ENCODE measurements at regions not wholly inside any gene's neighbourhood (a gene's known extent, or its start where the extent isn't known, plus 50 kb on each side); places are given as distances from the start of the nearest gene placed in this dataset.
A peak's percentile ranks its signal among the peaks of the same experiment; 100 is the strongest.

DNA sequence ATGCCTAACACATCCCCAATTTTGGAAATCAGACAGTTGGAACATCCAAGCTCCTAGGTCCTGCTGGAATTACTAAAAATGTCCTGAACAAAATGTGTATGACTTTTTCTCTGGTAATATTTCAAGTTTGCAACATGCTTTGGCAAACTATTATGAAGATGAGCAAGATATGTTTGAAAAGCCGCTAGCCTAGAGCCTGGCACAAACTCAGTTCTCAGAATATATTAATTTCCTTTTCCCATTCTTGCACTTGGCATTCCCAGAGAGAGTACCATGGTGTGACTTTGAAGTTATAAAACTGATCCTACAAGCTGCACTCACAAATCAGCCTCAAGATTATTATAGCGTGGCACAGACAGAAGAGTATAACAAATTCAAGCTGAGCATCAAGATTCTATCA lies 1031.1 kb downstream of the NTRK3 start:
- no peak for DNase-seq

DNA sequence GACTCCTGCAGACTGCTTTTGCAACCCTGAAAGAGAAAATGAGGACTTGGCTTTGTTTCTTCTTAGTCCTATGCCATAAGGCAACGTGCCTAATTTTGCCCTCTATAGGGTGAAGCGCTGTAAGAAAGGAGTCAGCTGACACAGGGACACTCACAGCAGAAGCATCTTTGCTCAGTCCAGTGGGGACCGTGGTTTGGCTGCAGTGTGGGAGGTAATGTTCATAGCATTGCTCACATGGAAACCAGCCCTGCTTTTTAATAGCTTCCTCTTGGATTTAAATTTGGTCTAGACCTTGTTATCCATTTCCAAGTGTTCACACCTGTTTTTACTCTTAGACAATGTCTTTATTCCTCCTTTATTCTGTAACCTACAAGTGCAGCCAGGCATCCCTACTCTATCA lies 1032.1 kb downstream of the NTRK3 start:
- DNase-seq, result no peak

DNA sequence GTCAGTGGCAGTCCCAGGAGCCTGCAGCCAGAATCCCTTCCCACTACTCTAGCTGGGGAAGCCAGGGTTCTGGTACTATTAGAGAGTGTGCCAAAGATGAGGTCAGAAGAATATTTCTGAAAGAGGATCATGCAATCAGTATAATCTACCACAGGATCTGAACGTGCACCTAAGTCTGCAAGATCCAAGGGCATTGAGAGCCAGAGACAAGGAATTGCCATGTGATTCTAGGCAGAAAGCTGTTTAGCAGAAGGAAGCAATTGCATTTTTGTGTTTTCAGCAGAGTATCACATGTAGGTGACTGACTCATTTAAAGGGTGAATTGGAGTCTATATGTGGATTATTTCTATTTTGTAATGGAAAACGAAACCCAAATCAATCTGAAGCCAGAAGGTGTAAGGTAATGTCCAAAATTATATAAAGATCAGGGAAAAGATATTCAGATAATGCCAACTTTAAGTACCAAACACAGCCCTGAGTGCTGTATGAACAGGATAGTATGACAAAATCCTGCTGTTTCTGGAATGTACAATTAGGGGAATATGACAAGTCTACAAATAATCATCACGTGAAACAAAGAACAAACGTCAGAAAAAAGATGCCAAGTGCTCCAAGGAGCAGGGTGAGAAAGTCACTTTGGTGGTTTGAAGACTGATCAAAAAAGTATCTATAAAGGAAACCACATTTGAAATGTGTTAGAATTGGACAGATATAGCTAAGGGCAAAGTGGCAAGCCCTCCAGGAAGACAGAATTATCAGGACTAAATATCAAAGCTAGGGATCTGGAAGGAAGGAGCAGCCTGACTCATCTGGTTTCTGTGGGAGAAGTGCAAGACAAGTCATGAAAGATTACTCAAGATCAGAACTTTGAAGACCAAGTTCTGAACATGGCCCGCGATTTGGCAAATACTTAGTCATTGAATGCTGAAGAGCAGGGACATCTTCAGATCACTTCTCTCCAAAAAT lies 1036.6 kb downstream of the NTRK3 start:
- DNase-seq, result no peak

DNA sequence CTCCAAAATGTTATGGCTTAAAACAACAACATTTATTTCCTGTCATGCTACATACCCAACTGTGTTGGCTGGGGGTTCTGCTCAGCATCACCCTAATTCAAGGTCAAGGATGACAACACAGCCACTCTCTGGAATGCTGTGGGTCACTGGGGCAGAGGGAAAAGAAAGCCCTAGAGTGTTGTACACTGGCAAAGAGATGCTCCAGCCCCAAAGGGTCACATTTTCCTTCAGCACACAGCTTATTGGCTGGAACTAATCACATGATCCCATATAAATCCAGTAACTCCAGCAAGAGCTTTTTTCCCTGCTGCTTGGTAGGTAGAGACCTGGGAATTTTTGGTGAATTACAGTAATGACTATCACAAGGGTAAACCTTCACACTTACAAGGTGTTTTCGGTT lies 1041.4 kb downstream of the NTRK3 start:
- DNase-seq, result no peak

DNA sequence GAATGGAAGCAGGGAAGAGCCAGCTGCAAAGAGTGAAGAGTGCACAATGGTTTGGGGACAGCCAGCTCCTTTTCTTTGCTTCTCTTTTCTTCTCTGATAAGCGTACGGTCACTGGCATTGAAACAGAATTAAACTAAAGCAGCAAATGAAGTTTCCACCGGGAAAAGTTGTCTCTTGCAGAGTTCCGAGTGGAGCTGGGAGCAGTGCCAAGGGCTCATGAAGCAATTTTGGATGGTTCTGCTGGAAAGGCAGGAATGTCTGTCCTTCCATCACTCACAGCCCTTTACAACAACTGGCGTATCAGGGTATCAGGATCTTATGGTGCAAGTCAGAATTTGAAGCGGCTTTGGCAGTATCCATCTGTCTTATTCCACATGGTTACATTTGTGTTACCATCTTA lies 1042.9 kb downstream of the NTRK3 start:
- no peak for DNase-seq

DNA sequence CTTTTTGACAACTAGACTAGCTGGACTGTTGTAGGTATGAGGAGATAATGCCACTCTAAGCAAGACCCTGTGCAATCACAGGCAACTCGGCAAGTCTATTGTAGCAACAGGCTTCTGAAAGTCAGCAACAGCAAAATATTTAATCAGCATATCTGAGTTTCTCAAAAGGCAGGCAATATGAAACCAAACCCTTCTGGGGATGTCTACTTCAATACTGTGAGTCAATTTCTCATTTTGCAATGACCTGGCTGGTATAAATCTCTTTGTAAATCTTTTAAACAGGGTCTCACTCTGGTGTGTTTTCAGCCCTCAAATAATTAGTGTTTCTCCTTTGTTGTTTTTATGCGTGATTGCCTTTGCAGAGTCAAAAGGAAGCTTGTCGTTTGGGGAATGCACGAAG lies 1044.5 kb downstream of the NTRK3 start:
- DNase-seq, result no peak

DNA sequence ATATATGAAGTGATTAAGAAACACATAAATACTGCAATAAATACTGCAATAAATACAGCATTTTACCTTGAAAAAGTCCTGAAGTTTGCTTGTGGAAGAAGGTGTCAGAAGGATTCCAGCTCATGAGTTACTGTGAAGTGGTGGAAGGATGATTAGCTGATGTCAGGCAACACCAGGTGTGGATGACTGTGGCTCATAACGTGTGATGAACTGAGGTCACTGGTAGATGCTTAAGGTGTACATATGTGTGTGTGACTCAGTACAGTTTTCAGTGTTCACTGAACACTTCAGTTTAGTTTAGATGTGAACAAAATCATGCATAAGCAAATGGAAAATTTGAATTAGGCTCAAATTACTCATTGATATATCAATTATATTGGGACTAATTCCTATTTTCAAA lies 1045.0 kb downstream of the NTRK3 start:
- DNase-seq, result no peak

DNA sequence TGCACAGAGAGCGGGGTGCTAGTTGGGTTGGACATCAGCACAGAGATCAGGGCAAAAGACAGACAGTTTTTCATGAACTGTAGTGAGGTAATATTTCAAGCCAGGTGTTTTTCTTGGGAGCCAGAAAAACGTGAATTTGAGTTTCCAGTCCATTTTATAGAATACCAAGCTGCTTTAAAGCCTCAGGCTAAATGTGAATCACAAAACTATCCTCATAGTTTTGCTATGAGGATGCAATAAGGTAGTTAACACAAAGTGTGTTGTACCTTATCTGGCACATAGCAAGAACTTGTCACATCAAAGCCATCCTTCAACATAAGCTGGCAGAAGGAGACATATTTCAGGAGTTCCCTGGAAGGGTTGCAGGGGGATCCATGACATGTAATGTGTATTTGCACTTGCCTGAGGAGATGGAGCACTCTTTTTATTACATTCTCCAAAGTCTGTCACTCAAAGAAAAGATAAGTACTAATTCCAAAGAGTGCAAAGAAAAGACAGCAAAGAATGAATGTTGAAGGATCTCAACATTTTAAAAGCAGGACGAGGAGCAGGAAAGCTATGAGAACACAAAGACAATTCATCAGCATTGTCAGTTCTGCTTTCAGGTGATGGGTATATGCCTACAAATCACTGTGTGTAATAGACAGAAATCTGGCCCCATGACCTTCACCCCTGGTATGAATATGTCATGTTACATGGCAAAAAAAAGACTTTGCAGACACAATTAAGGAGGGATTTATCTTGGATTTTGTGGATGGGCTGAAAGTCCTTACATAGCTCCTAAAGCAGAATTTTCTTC lies 1046.4 kb downstream of the NTRK3 start:
- no peak for DNase-seq

DNA sequence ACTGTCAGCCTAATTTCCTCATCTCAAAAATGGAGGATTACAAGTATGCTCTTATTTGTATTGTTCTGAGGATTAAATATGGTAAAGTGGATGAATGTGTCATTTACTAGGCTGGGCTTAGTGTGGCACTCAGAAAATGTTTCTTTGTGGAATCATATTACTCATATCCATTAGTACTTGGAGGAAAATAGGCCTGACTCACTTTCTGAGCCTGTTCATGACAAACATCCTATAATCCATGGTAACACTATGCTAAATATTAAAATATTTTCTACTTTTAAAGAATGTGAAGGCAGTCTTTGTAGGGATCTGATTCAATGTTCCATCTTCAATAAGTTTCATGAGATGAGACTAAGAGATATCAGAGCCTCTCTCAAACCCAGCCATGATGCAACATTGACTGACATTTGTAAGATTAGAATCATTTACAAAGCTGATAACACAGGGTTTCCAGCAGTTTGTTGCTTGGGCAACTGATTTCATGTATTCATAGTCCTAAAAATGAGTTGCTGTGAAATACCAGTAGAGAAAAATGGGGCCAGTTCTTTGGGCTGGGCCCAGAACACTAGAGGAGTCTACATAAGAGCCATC lies 1048.5 kb downstream of the NTRK3 start:
- no peak for DNase-seq

DNA sequence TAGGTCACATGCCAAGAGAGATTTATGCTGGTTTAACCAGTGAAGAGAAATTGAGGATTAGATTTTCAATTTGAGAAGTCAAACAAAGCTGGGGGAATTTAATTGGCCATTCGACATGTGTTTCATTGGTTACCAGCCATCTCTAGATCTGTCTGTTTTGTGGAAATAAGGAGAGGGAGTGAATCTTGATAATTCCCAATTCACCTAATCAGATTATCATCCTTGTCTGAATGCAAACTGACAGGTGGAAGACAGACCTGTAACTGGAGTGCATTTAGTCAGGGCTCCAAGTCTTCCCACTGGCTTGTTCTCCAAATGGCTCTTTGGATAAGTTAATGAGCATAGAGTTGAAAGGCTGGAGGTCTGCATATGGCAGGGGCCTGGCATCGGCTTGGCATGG lies 1049.3 kb downstream of the NTRK3 start:
- DNase-seq, result no peak

DNA sequence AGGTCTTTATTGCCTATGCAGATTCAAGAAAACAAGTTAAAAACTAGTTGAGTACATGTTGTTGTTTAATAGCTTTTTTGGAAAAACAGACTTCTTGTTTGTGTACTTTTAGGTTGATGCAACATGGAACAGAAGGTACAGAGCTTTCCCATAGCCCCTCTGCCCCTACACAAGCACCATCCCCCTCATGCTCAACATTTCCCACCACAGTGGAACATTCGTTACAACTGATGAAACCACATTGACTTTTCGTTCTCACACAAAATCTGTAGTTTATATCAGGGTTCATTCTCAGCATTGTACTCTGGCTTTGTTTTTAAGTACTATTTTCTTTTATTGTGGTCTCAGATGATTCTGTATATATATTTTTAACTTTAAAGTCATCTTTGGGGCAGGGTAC lies 1054.6 kb downstream of the NTRK3 start:
- DNase-seq, result no peak

DNA sequence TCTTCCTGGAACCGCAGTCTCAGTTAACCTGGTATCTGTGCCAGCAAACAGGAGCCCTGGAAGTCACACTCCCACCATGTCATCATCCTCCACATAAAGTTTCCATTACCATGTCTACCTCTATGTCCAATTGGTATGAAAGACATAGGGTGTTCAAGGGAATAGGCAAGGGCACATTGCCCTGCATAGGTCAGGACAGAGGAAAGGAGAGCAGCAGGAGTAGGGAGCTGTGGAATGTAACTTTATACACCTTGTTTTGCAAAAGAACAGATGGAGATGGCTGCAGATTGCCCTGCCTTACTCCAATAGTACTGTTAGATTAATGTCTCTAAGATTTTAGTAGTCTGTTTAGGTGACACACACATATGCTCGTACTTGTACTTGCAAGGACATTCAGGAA lies 1056.4 kb downstream of the NTRK3 start:
- no peak for DNase-seq

DNA sequence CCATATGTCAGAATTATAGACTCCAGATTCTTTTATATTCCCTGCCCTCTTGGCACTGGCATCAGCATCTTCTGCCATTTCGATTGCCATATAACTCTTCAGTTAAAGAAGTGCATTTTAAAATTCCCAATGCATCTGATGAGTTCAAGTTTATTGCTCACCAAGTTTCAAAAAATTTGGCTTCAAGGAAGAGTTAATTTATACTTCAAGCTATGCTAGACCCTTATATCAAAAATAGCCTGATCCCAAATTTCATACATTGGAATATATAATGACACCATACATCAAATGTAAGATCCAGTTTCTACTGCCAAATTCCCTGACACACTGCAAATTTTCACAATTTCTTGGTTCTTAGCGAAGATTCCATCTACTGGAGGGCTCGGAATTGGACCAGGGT lies 1058.6 kb downstream of the NTRK3 start:
- no peak for DNase-seq

DNA sequence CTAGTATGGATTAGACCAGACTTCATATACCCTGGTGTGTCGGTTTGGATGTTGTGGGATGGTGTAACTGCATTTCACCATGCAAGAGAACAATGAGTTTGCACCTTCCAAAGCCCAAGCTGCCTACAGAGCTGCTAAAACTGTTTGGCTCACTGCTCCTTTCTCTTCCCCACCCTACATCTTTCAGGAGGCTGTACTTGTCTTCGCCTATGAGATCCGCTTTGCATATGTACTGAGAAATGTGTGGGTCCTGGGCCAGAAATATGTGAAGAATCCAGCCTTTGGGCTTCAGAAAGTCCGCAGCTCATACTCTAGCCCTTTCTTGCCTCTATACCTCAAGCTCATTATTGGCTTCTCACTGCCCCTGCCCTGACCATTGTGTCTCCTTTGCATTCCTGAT lies 1060.0 kb downstream of the NTRK3 start:
- DNase-seq, result no peak

DNA sequence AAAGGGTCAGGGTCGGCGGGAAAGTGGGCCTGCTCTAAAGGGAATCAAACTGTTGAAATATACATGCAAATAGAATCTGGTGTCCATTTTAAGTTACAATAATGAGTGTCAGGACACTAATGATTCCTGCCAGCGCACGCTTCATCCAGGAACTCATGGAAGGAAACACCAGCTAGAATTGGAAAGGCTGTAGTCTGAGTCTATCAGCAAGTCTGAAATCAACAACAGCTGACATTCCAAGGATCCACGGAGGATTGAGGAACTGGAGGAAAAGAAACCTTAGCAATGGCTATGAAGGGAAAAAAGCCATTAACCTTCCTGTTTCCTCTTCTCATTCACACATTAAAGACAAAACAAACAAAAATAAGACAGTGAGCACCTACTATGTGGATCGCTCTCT lies 1063.1 kb downstream of the NTRK3 start:
- DNase-seq, result no peak

DNA sequence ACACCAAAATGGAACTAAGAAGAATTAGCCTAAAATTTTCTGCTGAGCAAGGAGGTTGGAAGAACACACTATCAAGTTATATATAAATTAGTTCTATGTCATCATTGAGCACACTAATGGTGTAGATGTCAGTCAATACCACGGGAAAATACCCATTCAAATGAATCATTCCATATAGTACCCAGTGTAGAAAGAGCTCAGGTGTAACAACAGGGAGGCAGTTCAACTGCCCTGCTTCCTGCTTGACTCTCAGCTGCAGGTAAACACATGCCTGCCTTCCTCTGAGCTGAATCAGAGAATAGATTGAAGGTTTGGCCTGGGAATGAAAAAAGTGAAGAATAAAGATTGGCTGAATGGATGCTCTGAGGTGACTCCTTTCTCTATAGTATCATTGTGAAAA lies 1088.0 kb downstream of the AGBL1 start:
- DNase-seq, result no peak

DNA sequence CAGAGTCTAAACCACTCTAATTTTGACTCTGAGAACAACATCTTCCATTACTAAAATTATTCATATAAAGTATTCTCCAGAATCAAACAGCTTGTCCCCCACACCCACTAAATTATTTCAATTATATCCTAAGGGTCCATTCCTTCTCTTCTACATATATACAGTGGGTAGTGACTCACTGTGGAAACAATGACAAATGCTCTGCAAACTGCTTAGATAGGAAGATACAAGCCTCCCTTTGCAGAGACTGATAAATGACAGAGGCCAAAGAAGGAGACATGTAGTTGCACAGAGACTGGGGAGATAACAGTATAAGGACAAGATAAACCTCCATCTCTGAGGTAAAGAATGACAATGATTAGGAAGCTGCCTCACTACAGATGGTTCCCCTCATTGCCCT lies 1087.4 kb downstream of the AGBL1 start:
- no peak for DNase-seq

DNA sequence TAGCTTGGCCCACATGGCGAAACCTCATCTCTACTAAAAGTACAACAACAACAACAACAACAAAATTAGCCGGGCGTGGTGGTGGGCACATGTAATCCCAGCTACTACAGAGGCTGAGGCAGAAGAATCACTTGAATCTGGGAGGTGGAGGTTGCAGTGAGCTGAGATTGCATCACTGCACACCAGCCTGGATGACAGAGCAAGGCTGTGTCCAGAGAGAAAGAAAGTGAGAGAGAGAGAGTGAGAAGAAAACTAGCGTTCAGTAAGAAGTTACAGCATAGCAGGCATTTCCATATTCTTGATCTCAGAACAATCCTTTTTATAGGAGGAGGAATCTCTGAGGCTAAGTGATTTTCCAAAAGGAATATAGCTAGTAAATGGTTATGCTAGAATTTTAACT lies 1076.1 kb downstream of the AGBL1 start:
- DNase-seq, result no peak

DNA sequence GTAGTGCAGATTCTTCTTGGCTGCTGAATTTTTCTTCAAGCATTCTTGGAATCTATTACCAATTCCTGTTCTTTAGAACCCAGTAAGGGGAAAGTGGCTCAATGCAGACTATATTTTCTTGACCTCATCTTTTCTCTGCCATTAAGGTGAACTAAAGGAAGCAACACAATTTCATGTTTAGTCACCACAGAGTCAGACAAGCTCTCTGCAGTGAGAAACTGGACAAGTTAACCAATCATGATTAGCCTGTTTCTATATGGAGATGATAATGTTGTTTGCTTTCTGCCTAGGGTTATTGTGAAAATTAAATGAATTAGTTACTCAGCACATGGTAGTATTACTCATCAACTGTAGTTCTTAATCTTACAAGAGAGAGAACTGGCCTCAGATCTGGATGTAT lies 1075.1 kb downstream of the AGBL1 start:
- no peak for DNase-seq

DNA sequence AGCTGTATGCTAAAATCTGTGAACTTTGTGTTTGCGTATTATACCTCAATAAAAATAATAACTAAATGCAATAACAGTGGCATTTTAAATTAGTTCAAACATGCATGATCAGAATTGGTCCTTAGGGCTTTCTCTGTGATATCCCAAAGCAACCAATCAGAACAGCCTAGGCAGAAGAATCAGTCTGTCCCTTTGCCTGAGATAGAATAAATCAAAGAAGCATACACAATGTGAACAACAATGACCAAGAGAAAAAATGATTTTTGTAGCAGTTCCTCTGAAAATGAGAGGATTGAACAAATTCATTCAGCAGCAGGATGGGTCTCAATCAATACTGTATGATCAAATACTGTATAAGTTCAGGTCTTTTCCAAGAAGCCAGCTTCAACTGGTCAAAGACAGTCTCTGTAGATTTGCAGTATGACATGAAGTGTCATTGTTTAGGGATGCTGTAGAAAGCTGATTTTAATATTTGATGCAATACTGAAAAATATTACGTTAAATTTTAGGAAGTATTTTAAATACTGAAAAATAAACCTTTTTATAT lies 1071.6 kb downstream of the AGBL1 start:
- no peak for DNase-seq

DNA sequence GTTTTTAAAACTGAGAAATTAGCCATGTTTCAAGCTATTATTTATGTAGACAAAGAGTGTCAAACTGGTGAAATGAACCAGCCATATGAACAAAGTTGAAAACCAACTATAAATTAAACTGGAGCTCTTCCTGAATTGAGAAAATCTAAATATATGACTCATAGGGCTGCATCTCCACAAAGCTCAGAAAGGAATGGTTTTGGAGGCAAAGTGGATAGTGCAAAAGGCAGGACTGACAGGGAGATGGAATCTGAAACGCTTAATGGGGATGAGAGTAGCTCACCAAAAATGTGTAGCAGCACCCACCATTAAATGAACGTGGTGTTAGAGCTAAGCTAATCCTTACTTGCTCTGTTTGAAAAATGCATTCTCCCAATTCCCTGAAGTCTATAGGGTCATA lies 1066.0 kb downstream of the AGBL1 start:
- no peak for DNase-seq

DNA sequence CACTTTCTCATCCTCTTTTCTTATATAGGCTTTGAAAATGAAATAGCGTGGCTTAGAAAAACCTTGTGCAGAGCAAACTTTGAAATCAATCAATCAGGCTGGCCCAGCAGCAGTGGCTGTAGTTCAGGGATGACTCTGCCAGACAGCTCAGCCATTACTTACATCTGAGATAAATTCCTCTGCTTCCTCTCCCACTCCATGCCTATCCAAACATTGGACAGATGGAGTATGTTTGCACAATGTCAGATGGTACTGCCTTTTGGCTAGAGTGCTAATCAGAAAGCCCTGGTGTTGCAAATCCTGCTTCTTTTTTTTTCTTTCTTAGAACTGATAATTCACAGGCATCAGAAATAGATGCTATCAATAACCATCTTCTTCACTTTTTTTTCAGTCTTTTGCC lies 1065.1 kb downstream of the AGBL1 start:
- peak in 1 of 2 donors; percentile 1 for DNase-seq

DNA sequence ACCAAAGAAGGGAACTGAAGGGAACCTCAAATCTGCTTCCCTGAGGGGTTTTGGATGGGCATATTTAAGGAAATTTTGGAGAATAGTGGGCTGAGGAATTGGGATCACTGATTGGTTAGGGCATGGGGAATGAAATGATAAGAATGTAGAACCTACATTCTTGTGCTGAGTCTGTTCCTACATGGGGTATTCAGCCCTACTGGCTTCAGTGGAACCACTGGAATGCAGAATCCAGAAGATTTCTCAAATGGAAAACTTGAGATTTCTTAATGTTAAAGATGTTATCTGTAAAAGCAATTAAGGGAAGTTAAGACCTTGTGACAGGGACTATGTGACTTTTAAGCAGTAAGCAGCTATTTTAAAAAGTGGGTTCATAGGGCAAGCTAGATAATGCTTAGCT lies 1062.4 kb downstream of the AGBL1 start:
- no peak for DNase-seq
